Suprapubic skin (tissue), 4 donors: ENCODE measurements at regions not wholly inside any gene's neighbourhood (a gene's known extent, or its start where the extent isn't known, plus 50 kb on each side); places are given as distances from the start of the nearest gene placed in this dataset.

Experiments used
- DNase-seq, 2 donors: peaks; one replicate each; pipeline ENCODE4 v3.0.0-alpha.2; 2019; ENCODE audit warnings: low spot score in 2 of 2
- H3K27ac ChIP-seq: fragments of 200-600 bp; sonication (generic); one replicate; pipeline ENCODE4 v1.5.1; 2019
- H3K27me3 ChIP-seq: fragments of 200-600 bp; sonication (generic); one replicate; pipeline ENCODE4 v1.5.1; 2019
- H3K36me3 ChIP-seq: fragments of 200-600 bp; sonication (generic); one replicate; pipeline ENCODE4 v1.5.1; 2019
- H3K4me1 ChIP-seq: fragments of 200-600 bp; sonication (generic); one replicate; pipeline ENCODE4 v1.5.1; 2019
- H3K4me3 ChIP-seq: fragments of 200-600 bp; sonication (generic); one replicate; pipeline ENCODE4 v1.5.1; 2019; ENCODE audit warnings: mild to moderate bottlenecking
- H3K9me3 ChIP-seq: fragments of 200-600 bp; sonication (generic); one replicate; pipeline ENCODE4 v1.5.1; 2019
- EP300 ChIP-seq: sonication (generic); formaldehyde crosslinking; IDR thresholded peaks from one replicate; pipeline ENCODE4 v1.6.1; 2017; ENCODE audit warnings: antibody characterized with exemption
- POLR2A ChIP-seq, 2 donors: fragments of 450-650 bp; IDR thresholded peaks; one replicate each; pipeline ENCODE4 v1.6.1; 2017; ENCODE audit warnings: antibody characterized with exemption in 2 of 2, mild to moderate bottlenecking in 2 of 2, moderate library complexity in 2 of 2
- POLR2AphosphoS5 ChIP-seq, 3 donors: sonication (generic); formaldehyde crosslinking; IDR thresholded peaks; one replicate each; pipeline ENCODE4 v1.6.1; 2017; ENCODE audit warnings: antibody characterized with exemption in 3 of 3
- WGBS: methylation state at CpG from one replicate; pipeline ENCODE4 v1.1.5; 2018; 5-methylcytosine and 5-hydroxymethylcytosine counted together
- TF ChIP-seq, protein P1 (sequence below), 2 donors: fragments of 200-600 bp in 1 of 2; fragments of 450-650 bp in 1 of 2; sonication (generic) in 1 of 2; IDR thresholded peaks; one replicate each; pipeline ENCODE4 v1.5.1; 2016 to 2019; ENCODE audit warnings: antibody characterized with exemption in 2 of 2, mild to moderate bottlenecking in 1 of 2, moderate library complexity in 1 of 2

DNA sequence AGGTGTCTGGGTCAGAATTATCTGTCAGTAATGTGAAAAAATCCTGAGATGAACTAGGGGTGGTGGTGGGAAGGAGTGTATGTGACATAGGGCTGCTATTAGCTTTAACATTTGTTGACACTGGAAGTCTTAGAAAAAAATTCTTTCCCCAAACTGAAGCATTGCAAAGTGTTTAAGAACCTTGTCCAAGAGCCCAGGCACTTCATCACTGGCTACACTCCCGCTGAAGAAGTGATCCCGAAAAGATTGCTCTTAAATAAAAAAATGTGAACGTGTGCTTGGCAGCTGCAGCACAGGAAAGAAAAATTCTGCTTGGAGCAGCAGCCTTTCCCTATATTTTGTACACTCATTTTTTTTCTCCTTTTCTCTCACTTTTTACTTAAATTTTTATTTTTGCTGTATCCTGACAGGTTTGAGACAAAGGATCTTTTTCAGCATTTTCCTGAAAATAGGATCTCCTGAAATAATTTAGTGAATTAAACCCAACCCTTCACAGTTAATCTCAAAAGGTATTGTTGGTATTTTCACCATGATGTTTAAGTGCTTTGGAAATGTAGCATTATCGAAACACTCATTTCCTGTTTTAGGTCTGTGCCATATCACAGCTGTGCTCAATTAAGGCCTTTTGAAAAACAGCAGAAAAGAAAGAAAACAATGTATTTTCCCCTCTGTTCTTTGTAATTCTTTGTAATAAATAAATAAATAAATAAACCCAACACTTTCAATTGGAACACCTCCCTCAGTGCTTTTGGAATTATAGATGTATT is 477.6 kb downstream of the ZNF385D start:
- DNase-seq: no peak
- WGBS: 47% methylated on average over 4 of the region's 4 CpGs
- no peaks in the 10 kb centered on the region for H3K9me3 ChIP-seq

DNA sequence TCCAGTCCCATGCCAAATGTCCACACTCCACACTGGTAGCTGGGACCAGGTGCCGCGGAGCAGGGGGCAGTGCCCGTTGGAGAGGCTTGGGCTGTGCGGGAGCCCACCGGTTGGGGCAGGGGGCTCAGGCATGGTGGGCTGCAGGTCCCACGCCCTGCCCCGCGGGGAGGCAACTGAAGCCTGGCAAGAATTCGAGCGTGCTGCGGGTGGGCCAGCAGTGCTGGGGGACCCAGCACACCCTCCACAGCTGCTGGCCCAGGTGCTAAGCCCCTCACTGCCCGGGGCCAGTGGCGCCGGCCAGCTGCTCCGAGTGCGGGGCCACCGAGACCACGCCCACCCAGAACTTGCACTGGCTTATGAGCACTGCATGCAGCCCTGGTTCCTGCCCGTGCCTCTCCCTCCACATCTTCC is 479.4 kb downstream of the ZNF385D start:
- WGBS: 98% methylated on average over 7 of the region's 19 CpGs
- no peak for DNase-seq
- H3K27ac ChIP-seq: no peak overlapping the region
- H3K9me3 ChIP-seq: no peaks in the 10 kb centered on the region
- no peak overlapping the region for H3K4me3 ChIP-seq
- no peaks in the 10 kb centered on the region for H3K36me3 ChIP-seq
- no peaks in the 10 kb centered on the region for H3K27me3 ChIP-seq
- H3K4me1 ChIP-seq: no peaks in the 10 kb centered on the region
- TF ChIP-seq POLR2AphosphoS5 (IDR thresholded peaks at IDR 0.05): no peak

More for the DNA sequence above, 477.6 kb downstream of the ZNF385D start:
- no peaks in the 10 kb centered on the region for H3K4me1 ChIP-seq
- H3K4me3 ChIP-seq: no peak overlapping the region
- no peak overlapping the region for H3K27ac ChIP-seq
- TF ChIP-seq POLR2A (IDR thresholded peaks at IDR 0.05): no peak
- TF ChIP-seq, protein P1, sequence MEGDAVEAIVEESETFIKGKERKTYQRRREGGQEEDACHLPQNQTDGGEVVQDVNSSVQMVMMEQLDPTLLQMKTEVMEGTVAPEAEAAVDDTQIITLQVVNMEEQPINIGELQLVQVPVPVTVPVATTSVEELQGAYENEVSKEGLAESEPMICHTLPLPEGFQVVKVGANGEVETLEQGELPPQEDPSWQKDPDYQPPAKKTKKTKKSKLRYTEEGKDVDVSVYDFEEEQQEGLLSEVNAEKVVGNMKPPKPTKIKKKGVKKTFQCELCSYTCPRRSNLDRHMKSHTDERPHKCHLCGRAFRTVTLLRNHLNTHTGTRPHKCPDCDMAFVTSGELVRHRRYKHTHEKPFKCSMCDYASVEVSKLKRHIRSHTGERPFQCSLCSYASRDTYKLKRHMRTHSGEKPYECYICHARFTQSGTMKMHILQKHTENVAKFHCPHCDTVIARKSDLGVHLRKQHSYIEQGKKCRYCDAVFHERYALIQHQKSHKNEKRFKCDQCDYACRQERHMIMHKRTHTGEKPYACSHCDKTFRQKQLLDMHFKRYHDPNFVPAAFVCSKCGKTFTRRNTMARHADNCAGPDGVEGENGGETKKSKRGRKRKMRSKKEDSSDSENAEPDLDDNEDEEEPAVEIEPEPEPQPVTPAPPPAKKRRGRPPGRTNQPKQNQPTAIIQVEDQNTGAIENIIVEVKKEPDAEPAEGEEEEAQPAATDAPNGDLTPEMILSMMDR (IDR thresholded peaks at IDR 0.05): no peak
- TF ChIP-seq EP300: no peak
- TF ChIP-seq POLR2AphosphoS5 (IDR thresholded peaks at IDR 0.05): no peak
- H3K36me3 ChIP-seq: no peaks in the 10 kb centered on the region
- no peaks in the 10 kb centered on the region for H3K27me3 ChIP-seq

DNA sequence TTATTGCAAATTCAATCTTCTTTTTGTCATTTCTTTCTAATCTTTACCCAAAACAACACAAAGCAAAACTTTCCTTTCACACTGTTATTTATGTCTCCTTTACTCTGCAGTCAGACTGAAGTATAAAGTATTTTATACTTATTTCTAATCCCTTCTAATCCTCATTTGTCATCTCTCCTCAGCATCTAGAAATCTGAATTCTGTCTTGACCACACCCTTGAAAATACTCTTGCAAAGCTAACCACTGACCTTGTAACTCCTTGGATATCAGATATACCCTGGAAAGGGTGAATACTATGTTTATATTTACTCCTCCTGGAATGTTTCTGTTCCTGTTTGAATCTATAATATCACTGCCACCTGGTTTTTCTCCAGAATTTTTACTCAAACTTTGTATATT is 481.1 kb downstream of the ZNF385D start:
- no peak overlapping the region for H3K27ac ChIP-seq
- no peaks in the 10 kb centered on the region for H3K9me3 ChIP-seq
- no peaks in the 10 kb centered on the region for H3K4me1 ChIP-seq
- H3K36me3 ChIP-seq: no peaks in the 10 kb centered on the region
- TF ChIP-seq POLR2AphosphoS5 (IDR thresholded peaks at IDR 0.05) (no peak), POLR2A (IDR thresholded peaks at IDR 0.05) (no peak), EP300 (no peak)
- TF ChIP-seq, protein P1 (IDR thresholded peaks at IDR 0.05): no peak
- H3K4me3 ChIP-seq: no peak overlapping the region
- no peak for DNase-seq
- H3K27me3 ChIP-seq: no peaks in the 10 kb centered on the region

DNA sequence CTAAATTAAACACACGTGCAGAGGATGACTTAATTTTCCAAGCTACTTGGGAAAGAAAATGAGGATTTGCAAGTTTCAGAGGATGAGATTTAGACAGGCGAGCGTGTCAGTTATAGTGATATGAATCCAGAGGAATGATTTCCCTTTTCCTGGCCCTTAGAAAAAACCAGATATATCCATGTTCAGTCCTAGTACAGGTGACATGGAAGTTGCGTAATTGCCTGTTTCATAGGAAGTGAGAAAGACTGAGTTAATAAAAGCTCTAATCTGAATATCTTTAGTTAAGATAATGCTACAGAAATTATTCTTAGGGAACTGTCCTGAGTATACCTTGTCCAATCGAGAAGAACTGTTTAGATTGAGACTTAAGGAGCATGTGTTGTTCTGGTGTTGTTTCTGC is 490.5 kb downstream of the ZNF385D start:
- H3K4me1 ChIP-seq: no peaks in the 10 kb centered on the region
- H3K27me3 ChIP-seq: no peaks in the 10 kb centered on the region
- no peak overlapping the region for H3K27ac ChIP-seq

DNA sequence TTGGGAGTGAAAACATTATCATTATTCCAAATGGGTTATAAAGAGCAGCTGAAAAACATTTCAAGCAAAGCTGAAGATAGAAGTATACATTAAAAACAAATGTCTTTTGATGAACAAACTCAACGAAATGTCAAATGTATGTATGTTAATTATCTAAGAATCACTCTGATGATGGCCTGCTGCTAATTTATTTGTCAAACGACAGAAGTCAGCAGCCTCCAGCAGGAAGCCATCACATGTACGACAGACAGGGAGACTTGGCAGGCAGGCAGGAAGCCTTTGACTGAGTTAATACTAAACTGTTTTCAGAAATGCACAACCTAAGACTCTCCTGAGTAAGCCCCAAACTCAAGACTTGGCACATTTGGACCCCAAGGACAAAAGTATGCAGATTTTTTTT is 491.1 kb downstream of the ZNF385D start:
- Histone ChIP-seq H3K4me3 (no peak overlapping the region), H3K27ac (no peak overlapping the region), H3K36me3 (no peaks in the 10 kb centered on the region), H3K4me1 (no peaks in the 10 kb centered on the region), H3K9me3 (peaks cover 4% of the 10 kb centered on the region), H3K27me3 (no peaks in the 10 kb centered on the region)
- TF ChIP-seq, protein P1 (IDR thresholded peaks at IDR 0.05): no peak
- TF ChIP-seq POLR2A (IDR thresholded peaks at IDR 0.05): no peak
- TF ChIP-seq POLR2AphosphoS5 (IDR thresholded peaks at IDR 0.05): no peak
- TF ChIP-seq EP300: no peak
- 9% methylated on average over 3 of the region's 3 CpGs for WGBS
- DNase-seq: no peak

More for the DNA sequence above, 490.5 kb downstream of the ZNF385D start:
- no peaks in the 10 kb centered on the region for H3K36me3 ChIP-seq
- TF ChIP-seq, protein P1 (IDR thresholded peaks at IDR 0.05): no peak
- WGBS: 63% methylated on average over 5 of the region's 5 CpGs
- peaks cover under 1% of the 10 kb centered on the region for H3K9me3 ChIP-seq
- H3K4me3 ChIP-seq: no peak overlapping the region
- no peak for DNase-seq

DNA sequence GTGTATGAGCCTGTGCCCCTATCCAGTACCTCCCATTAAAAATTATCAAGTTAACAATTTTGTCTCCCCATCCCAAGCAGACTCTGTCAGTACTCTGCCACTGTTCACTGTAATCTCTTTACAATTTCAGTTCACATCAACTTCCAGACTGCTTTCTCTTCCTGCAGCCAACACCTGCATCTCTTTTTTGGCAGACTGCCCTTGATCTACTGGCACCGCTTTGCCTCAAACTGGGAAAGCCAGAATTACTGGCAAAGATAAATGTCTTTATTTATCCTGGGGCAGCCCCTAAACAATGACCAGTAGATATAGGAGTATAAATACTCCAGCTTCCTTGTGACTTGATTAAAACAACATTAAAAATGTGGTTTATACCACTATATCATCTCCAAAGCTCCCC is 494.1 kb downstream of the ZNF385D start:
- 40% methylated on average over 1 of the region's 1 CpG for WGBS
- TF ChIP-seq POLR2AphosphoS5 (IDR thresholded peaks at IDR 0.05): no peak
- no peak for TF ChIP-seq EP300
- TF ChIP-seq, protein P1 (IDR thresholded peaks at IDR 0.05): no peak
- no peak for TF ChIP-seq POLR2A (IDR thresholded peaks at IDR 0.05)
- no peak for DNase-seq
- Histone ChIP-seq H3K27me3 (no peaks in the 10 kb centered on the region), H3K4me3 (no peak overlapping the region), H3K36me3 (no peaks in the 10 kb centered on the region), H3K9me3 (peaks cover 4% of the 10 kb centered on the region), H3K4me1 (no peaks in the 10 kb centered on the region), H3K27ac (no peak overlapping the region)
